K562 (cell line): ENCODE measurements at regions not wholly inside any gene's neighbourhood (a gene's known extent, or its start where the extent isn't known, plus 50 kb on each side); places are given as distances from the start of the nearest gene placed in this dataset.
A peak's percentile ranks its signal among the peaks of the same experiment; 100 is the strongest.

Source experiments
- ATAC-seq: fragments of 200-7000 bp; cut with Tn5 transposase; 3 replicates; pipeline ENCODE4 v1.9.1; 2020; ENCODE audit warnings: moderate library complexity
- BruUV-seq: library from RNA; stranded (reverse); fragments of 400-500 nt; replicated peaks from 2 replicates; lab custom pipeline; 2021; lab: Mats Ljungman, UMichigan
- CTCF ChIA-PET: fragments of 300-600 bp; formaldehyde crosslinking; extraction: SDS; loops from one replicate; lab custom pipeline; 2021; ENCODE audit warnings: low intra/inter-chr PET ratio; lab: Yijun Ruan, JAX
- POLR2A ChIA-PET: fragments of 300-600, 350-650 bp; sonication (Branson Sonifier 250); formaldehyde crosslinking; extraction: SDS; loops from one replicate; lab custom pipeline; 2021; ENCODE audit warnings: antibody characterized with exemption, inconsistent platforms; lab: Yijun Ruan, JAX
- DNase-seq, 4 experiments: peaks; one replicate each; pipeline versions ENCODE4 v3.0.0 to v3.0.0-alpha.2; 2011 to 2018; ENCODE audit warnings: low spot score in 3 of 4, mixed read lengths in 3 of 4; ENCODE audit errors: extremely low read depth in 1 of 4
- FAIRE-seq: peaks from 2 replicates; lab custom pipeline; 2011; peaks lifted over from hg19 to GRCh38; lab: Jason Lieb, UNC
- H2AFZ ChIP-seq: 2 replicates; pipeline ENCODE4 v1.6.0; 2011; ENCODE audit warnings: low read depth, low read length, control low read depth, inconsistent platforms
- H3K27ac ChIP-seq: fragments of 200-600 bp; 3 replicates; pipeline ENCODE4 v1.8.0; 2011; ENCODE audit warnings: low read depth, mild to moderate bottlenecking, control low read depth, inconsistent platforms, low read length, moderate library complexity, mixed read lengths; ENCODE audit errors: extremely low read depth
- H3K27me3 ChIP-seq, 2 experiments: fragments of 300-600 bp in 1 of 2; 2 replicates in 1 of 2; 3 replicates in 1 of 2; pipeline versions ENCODE4 v1.6.0 to v1.8.0; 2011; ENCODE audit warnings: inconsistent platforms in 2 of 2, low read length in 2 of 2, mild to moderate bottlenecking in 1 of 2, mixed read lengths in 1 of 2, moderate library complexity in 1 of 2; ENCODE audit not compliant: control insufficient read depth in 2 of 2, insufficient read depth in 2 of 2
- H3K36me3 ChIP-seq: fragments of 300-600 bp; 3 replicates; pipeline ENCODE4 v1.8.0; 2011; ENCODE audit warnings: mild to moderate bottlenecking, low read length, inconsistent platforms; ENCODE audit not compliant: control insufficient read depth, insufficient read depth
- H3K4me1 ChIP-seq, 2 experiments: fragments of 200-600 bp in 1 of 2; replicated peaks in 1 of 2; 2 replicates in 1 of 2; 3 replicates in 1 of 2; pipeline versions ENCODE4 v1.5.1 to v1.8.0; 2011; ENCODE audit warnings: inconsistent platforms in 2 of 2, low read length in 2 of 2, mild to moderate bottlenecking in 1 of 2, mixed read lengths in 1 of 2, moderate library complexity in 1 of 2; ENCODE audit not compliant: control insufficient read depth in 2 of 2, insufficient read depth in 2 of 2
- H3K4me2 ChIP-seq: 2 replicates; pipeline ENCODE4 v1.6.1; 2011; ENCODE audit warnings: low read length, control low read depth, inconsistent platforms, mixed read lengths; ENCODE audit not compliant: insufficient read depth
- H3K4me3 ChIP-seq: fragments of 200-600 bp; sonication (generic), shearing (Covaris generic); 2 replicates; pipeline ENCODE4 v1.5.1; 2016; ENCODE audit warnings: control low read depth, inconsistent platforms
- H3K79me2 ChIP-seq: fragments of 200-600 bp; 3 replicates; pipeline ENCODE4 v1.8.0; 2011; ENCODE audit warnings: low read length, inconsistent platforms; ENCODE audit not compliant: control insufficient read depth, insufficient read depth
- H3K9ac ChIP-seq, 2 experiments: 2 replicates each; pipeline versions ENCODE4 v1.6.0 to v1.6.1; 2011; ENCODE audit warnings: low read depth in 2 of 2, low read length in 2 of 2, control low read depth in 1 of 2, inconsistent platforms in 1 of 2, mild to moderate bottlenecking in 1 of 2, mixed read lengths in 1 of 2; ENCODE audit not compliant: insufficient read depth in 1 of 2
- H3K9me1 ChIP-seq: one replicate; pipeline ENCODE4 v1.6.0; 2011; ENCODE audit warnings: inconsistent platforms, mild to moderate bottlenecking, low read length, moderate library complexity; ENCODE audit not compliant: control insufficient read depth, insufficient read depth
- H3K9me3 ChIP-seq: replicated peaks from 2 replicates; pipeline ENCODE4 v1.5.1; 2011; ENCODE audit warnings: low read depth, low read length, inconsistent platforms; ENCODE audit not compliant: control insufficient read depth, insufficient read depth
- H4K20me1 ChIP-seq: replicated peaks from 2 replicates; pipeline ENCODE4 v1.6.1; 2011; ENCODE audit warnings: low read length, inconsistent platforms, mixed read lengths; ENCODE audit not compliant: control insufficient read depth, insufficient read depth
- CEBPB ChIP-seq: fragments of 450-650 bp; IDR thresholded peaks from 2 replicates; pipeline ENCODE4 v1.6.1; 2016; ENCODE audit warnings: missing genetic modification characterization, missing compliant biosample characterization
- EP300 ChIP-seq: IDR thresholded peaks from 2 replicates; pipeline ENCODE4 v1.6.1; 2012; ENCODE audit warnings: low read length, improper control_type of control experiment
- FOXK2 ChIP-seq, 2 experiments: fragments of 450-650 bp; IDR thresholded peaks in 1 of 2; conservative IDR thresholded peaks in 1 of 2; 2 replicates each; pipeline ENCODE4 v1.6.1; 2016; ENCODE audit warnings: low read depth in 2 of 2, mild to moderate bottlenecking in 1 of 2
- HBP1 ChIP-seq: fragments of 450-650 bp; formaldehyde crosslinking; IDR thresholded peaks from 2 replicates; pipeline ENCODE4 v1.4.0; 2022; ENCODE audit warnings: missing genetic modification characterization
- HMG20B ChIP-seq: fragments of 250-450 bp; sonication (Bioruptor Pico); IDR thresholded peaks from 2 replicates; pipeline ENCODE4 v1.5.0; 2021; ENCODE audit warnings: mild to moderate bottlenecking
- ZC3H4 ChIP-seq: sonication (generic); formaldehyde crosslinking; IDR thresholded peaks from 2 replicates; pipeline ENCODE4 v1.9.0; 2021; ENCODE audit warnings: missing genetic modification reagents, borderline replicate concordance
- ZNF384 ChIP-seq: IDR thresholded peaks from 2 replicates; pipeline ENCODE4 v1.6.1; 2012; ENCODE audit warnings: low read depth, low read length, improper control_type of control experiment
- ZNF445 ChIP-seq: fragments of 250-450 bp; sonication (Bioruptor Pico); IDR thresholded peaks from 2 replicates; pipeline ENCODE4 v1.4.0; 2020; ENCODE audit warnings: low read depth, mild to moderate bottlenecking, moderate library complexity
- ZNF609 ChIP-seq: sonication (generic); formaldehyde crosslinking; IDR thresholded peaks from 2 replicates; pipeline ENCODE4 v1.8.1; 2023; ENCODE audit warnings: missing genetic modification reagents, mild to moderate bottlenecking, borderline replicate concordance
- ZNF785 ChIP-seq: fragments of 250-450 bp; sonication (Bioruptor Pico); IDR thresholded peaks from 2 replicates; pipeline ENCODE4 v1.4.0; 2020; ENCODE audit warnings: mild to moderate bottlenecking
- WGBS: fragments of 100-300 bp; shearing (Covaris generic); methylation state at CpG from one replicate; pipeline ENCODE4 v1.1.6; 2016; ENCODE audit warnings: low coverage, mixed read lengths; ENCODE audit not compliant: insufficient coverage; ENCODE audit errors: missing lambda C conversion rate; 5-methylcytosine and 5-hydroxymethylcytosine counted together
- in situ Hi-C: fragments of 300-500 bp; cut with MboI; formaldehyde crosslinking; loops from 4 replicates; pipeline ENCODE4 v1.15.0; 2018; ENCODE audit warnings: inconsistent platforms, mixed read lengths
- intact Hi-C: fragments of 100-400 bp; cut with micrococcal nuclease; formaldehyde crosslinking; loops from 2 replicates; pipeline ENCODE4 v1.14.2; 2022

- in situ Hi-C loops (no loop called here), intact Hi-C loops (no loop called here)
- ChIA-PET CTCF (no interaction called here), POLR2A (interaction anchor here (1.0 kb wide), 1 partner anchor 70 kb away, joined by 3 read pairs; no protein-coding TSS in a partner anchor)
- no peaks in the 10 kb centered on the region for H3K9me3 ChIP-seq
- H3K36me3 ChIP-seq = no peaks in the 10 kb centered on the region
- no peaks in the 10 kb centered on the region for H3K4me1 ChIP-seq
- no peak for FAIRE-seq
- no peak overlapping the region for H3K4me3 ChIP-seq
- H3K27me3 ChIP-seq = no peaks in the 10 kb centered on the region
- WGBS = 0% methylated on average over 2 of the region's 2 CpGs
- H3K79me2 ChIP-seq = no peaks in the 10 kb centered on the region
- H3K9ac ChIP-seq = no peak overlapping the region
- no peaks in the 10 kb centered on the region for H3K9me1 ChIP-seq
- no peak for ATAC-seq
- no peak overlapping the region for H2AFZ ChIP-seq
- H3K27ac ChIP-seq = no peak overlapping the region
- TF ChIP-seq ZNF384 = no peak
- TF ChIP-seq ZNF445 (CRISPR knock-in tag) = no peak
- no peak for TF ChIP-seq ZC3H4 (CRISPR knock-in tag)
- TF ChIP-seq HMG20B (CRISPR knock-in tag) = no peak
- peak; percentile 42; the same call in 1 of the 2 replicates for TF ChIP-seq CEBPB (tag)
- TF ChIP-seq HBP1 = no peak
- no peak for DNase-seq
- H3K4me2 ChIP-seq = no peak overlapping the region
- H4K20me1 ChIP-seq = no peaks in the 10 kb centered on the region
- no TSS peak for BruUV-seq
These were observed 322.9 kb downstream of the BARHL2 start for GRCh38 chr1:90394247-90394646.

- POLR2A ChIA-PET = no interaction called here
- DNase-seq = no peak
- no peaks in the 10 kb centered on the region for H4K20me1 ChIP-seq
- H3K9me1 ChIP-seq = no peaks in the 10 kb centered on the region
- no peak overlapping the region for H3K4me2 ChIP-seq
- no peak for ATAC-seq
- no peak overlapping the region for H3K27ac ChIP-seq
- H3K4me1 ChIP-seq = no peaks in the 10 kb centered on the region
- in situ Hi-C loops (no loop called here), intact Hi-C loops (no loop called here)
- no peak for FAIRE-seq
- no peaks in the 10 kb centered on the region for H3K79me2 ChIP-seq
- no peaks in the 10 kb centered on the region for H3K9me3 ChIP-seq
- BruUV-seq = no TSS peak
- no peaks in the 10 kb centered on the region for H3K36me3 ChIP-seq
- H3K9ac ChIP-seq = no peak overlapping the region
- H2AFZ ChIP-seq = no peak overlapping the region
- no peaks in the 10 kb centered on the region for H3K27me3 ChIP-seq
- no peak overlapping the region for H3K4me3 ChIP-seq
- CTCF ChIA-PET = no interaction called here
- no peak for TF ChIP-seq EP300
- TF ChIP-seq ZNF609 (CRISPR knock-in tag) = no peak
- TF ChIP-seq FOXK2 (conservative IDR thresholded peaks at IDR 0.05 in 1 of 2, IDR thresholded peaks at IDR 0.05 in 1 of 2; ENCODE audit: low read depth in 2 of 2) = no peak
- TF ChIP-seq ZNF785 (CRISPR knock-in tag) = no peak
These were observed 324.1 kb downstream of the BARHL2 start for GRCh38 chr1:90393025-90393424.
